ENCODE measurements at regions not wholly inside any gene's neighbourhood (a gene's known extent, or its start where the extent isn't known, plus 50 kb on each side); places are given as distances from the start of the nearest gene placed in this dataset.
A peak's percentile ranks its signal among the peaks of the same experiment; 100 is the strongest.

DNA sequence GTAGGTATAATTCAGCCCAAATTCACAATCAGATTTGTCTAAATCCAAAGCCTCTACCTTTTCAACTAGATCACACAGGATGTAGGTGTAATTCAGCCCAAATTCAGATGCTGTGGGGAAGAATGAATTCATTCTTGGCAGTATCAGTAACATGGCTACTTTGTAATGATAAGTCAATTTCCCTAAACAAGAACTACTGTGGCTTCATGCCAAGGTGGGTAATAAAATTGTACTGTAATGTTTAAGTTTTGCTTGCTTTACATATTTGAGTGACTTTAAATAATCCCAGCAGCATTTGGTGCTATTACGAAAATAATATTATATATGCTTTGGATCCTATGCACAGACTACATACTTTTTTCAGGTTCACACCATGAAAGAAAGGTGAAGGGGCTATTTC is 239.1 kb downstream of the HDGFL1 start:
- Mint-ChIP-seq H3K4me1 (peaks cover 38% of the 10 kb centered on the region), H3K27me3 (ENCODE audit: low read depth) (no peaks in the 10 kb centered on the region), H3K36me3 (no peaks in the 10 kb centered on the region), H3K27ac (no peak overlapping the region), H3K4me3 (no peak overlapping the region), H3K9me3 (peaks cover 4% of the 10 kb centered on the region; the same call in 1 of the 2 replicates)
- POLR2A ChIA-PET = no interaction called here
- DNase-seq (ENCODE audit: low spot score) (no peak), ATAC-seq (no peak)
- CTCF ChIA-PET = no interaction called here
- TF ChIP-seq CREM (CRISPR knock-in tag; IDR thresholded peaks at IDR 0.05) (no peak), RELA (CRISPR knock-in tag; IDR thresholded peaks at IDR 0.05; ENCODE audit: borderline replicate concordance) (no peak), ZNF671 (CRISPR knock-in tag; IDR thresholded peaks at IDR 0.05) (no peak), CBFB (CRISPR knock-in tag; IDR thresholded peaks at IDR 0.05; ENCODE audit: low read depth) (no peak), ELF4 (CRISPR knock-in tag; IDR thresholded peaks at IDR 0.05; ENCODE audit: low read depth) (no peak), ZNF232 (CRISPR knock-in tag; IDR thresholded peaks at IDR 0.05) (no peak)
- TF ChIP-seq, protein P1, sequence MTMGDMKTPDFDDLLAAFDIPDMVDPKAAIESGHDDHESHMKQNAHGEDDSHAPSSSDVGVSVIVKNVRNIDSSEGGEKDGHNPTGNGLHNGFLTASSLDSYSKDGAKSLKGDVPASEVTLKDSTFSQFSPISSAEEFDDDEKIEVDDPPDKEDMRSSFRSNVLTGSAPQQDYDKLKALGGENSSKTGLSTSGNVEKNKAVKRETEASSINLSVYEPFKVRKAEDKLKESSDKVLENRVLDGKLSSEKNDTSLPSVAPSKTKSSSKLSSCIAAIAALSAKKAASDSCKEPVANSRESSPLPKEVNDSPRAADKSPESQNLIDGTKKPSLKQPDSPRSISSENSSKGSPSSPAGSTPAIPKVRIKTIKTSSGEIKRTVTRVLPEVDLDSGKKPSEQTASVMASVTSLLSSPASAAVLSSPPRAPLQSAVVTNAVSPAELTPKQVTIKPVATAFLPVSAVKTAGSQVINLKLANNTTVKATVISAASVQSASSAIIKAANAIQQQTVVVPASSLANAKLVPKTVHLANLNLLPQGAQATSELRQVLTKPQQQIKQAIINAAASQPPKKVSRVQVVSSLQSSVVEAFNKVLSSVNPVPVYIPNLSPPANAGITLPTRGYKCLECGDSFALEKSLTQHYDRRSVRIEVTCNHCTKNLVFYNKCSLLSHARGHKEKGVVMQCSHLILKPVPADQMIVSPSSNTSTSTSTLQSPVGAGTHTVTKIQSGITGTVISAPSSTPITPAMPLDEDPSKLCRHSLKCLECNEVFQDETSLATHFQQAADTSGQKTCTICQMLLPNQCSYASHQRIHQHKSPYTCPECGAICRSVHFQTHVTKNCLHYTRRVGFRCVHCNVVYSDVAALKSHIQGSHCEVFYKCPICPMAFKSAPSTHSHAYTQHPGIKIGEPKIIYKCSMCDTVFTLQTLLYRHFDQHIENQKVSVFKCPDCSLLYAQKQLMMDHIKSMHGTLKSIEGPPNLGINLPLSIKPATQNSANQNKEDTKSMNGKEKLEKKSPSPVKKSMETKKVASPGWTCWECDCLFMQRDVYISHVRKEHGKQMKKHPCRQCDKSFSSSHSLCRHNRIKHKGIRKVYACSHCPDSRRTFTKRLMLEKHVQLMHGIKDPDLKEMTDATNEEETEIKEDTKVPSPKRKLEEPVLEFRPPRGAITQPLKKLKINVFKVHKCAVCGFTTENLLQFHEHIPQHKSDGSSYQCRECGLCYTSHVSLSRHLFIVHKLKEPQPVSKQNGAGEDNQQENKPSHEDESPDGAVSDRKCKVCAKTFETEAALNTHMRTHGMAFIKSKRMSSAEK (CRISPR knock-in tag; IDR thresholded peaks at IDR 0.05; ENCODE audit: borderline replicate concordance) = no peak
- TF ChIP-seq, protein P2, sequence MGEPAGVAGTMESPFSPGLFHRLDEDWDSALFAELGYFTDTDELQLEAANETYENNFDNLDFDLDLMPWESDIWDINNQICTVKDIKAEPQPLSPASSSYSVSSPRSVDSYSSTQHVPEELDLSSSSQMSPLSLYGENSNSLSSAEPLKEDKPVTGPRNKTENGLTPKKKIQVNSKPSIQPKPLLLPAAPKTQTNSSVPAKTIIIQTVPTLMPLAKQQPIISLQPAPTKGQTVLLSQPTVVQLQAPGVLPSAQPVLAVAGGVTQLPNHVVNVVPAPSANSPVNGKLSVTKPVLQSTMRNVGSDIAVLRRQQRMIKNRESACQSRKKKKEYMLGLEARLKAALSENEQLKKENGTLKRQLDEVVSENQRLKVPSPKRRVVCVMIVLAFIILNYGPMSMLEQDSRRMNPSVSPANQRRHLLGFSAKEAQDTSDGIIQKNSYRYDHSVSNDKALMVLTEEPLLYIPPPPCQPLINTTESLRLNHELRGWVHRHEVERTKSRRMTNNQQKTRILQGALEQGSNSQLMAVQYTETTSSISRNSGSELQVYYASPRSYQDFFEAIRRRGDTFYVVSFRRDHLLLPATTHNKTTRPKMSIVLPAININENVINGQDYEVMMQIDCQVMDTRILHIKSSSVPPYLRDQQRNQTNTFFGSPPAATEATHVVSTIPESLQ (CRISPR knock-in tag; IDR thresholded peaks at IDR 0.05) = no peak

DNA sequence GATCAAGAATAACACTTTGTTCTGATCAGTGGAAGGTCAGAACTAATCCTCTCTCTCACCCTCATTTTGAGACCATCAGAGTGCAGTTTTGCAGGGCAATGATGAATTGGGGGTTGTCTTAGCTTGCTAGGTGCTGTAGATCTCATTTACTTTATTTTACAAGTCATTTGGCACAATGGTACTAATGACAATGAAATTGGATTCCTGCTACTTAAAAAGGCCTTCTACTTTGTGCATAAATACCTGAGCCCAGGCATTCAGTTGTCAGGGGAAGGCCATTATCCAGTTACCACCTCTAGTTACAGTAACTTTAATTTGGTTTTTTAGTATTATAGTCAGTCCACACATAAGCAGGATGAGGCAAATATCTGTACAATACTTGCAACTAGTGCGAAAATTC is 240.0 kb downstream of the HDGFL1 start:
- H3K27ac Mint-ChIP-seq = no peak overlapping the region
- CTCF ChIA-PET = no interaction called here
- DNase-seq (ENCODE audit: low spot score) = no peak

DNA sequence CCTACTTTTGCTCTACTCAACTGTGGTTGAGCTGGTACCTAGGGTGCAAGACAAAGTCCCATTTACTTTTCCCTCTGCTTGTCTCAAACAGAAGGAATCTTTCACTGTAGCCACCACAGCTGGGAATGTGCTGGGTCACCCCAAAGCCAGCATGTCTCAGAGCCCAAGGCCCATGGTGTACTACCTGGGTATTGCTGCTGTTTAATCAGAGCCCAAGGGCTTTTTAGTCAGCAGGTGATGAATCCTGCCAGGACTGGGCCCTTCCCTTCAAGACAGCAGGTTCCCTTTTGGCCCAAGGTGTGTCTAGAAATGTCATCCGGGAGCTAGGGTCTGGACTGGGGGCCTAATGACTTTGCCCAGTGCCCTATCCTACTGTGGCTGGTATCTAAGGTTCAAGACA is 249.8 kb downstream of the HDGFL1 start:
- Mint-ChIP-seq H3K36me3 (no peaks in the 10 kb centered on the region), H3K9me3 (peaks cover 22% of the 10 kb centered on the region), H3K27me3 (ENCODE audit: low read depth) (no peaks in the 10 kb centered on the region), H3K27ac (no peak overlapping the region), H3K4me1 (no peaks in the 10 kb centered on the region), H3K4me3 (no peak overlapping the region)
- CTCF ChIA-PET = no interaction called here
- DNase-seq (ENCODE audit: low spot score) = no peak
- POLR2A ChIA-PET = no interaction called here
- ATAC-seq = no peak
- no peak for TF ChIP-seq FOXJ3 (CRISPR knock-in tag; IDR thresholded peaks at IDR 0.05; ENCODE audit: borderline replicate concordance)
- no peak for TF ChIP-seq ZNF423 (CRISPR knock-in tag; IDR thresholded peaks at IDR 0.05)
- no peak for TF ChIP-seq MXD4 (CRISPR knock-in tag; IDR thresholded peaks at IDR 0.05; ENCODE audit: borderline replicate concordance)
- TF ChIP-seq TEAD1 (CRISPR knock-in tag; IDR thresholded peaks at IDR 0.05) = no peak
- TF ChIP-seq FOXK1 (CRISPR knock-in tag; IDR thresholded peaks at IDR 0.05) = no peak
- TF ChIP-seq ZBTB21 (CRISPR knock-in tag; IDR thresholded peaks at IDR 0.05; ENCODE audit: borderline replicate concordance) = no peak
- no peak for TF ChIP-seq ZNF138 (CRISPR knock-in tag; conservative IDR thresholded peaks at IDR 0.05)
- TF ChIP-seq, protein P3, sequence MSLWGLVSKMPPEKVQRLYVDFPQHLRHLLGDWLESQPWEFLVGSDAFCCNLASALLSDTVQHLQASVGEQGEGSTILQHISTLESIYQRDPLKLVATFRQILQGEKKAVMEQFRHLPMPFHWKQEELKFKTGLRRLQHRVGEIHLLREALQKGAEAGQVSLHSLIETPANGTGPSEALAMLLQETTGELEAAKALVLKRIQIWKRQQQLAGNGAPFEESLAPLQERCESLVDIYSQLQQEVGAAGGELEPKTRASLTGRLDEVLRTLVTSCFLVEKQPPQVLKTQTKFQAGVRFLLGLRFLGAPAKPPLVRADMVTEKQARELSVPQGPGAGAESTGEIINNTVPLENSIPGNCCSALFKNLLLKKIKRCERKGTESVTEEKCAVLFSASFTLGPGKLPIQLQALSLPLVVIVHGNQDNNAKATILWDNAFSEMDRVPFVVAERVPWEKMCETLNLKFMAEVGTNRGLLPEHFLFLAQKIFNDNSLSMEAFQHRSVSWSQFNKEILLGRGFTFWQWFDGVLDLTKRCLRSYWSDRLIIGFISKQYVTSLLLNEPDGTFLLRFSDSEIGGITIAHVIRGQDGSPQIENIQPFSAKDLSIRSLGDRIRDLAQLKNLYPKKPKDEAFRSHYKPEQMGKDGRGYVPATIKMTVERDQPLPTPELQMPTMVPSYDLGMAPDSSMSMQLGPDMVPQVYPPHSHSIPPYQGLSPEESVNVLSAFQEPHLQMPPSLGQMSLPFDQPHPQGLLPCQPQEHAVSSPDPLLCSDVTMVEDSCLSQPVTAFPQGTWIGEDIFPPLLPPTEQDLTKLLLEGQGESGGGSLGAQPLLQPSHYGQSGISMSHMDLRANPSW (CRISPR knock-in tag; conservative IDR thresholded peaks at IDR 0.05; ENCODE audit: low read depth) = no peak
- TF ChIP-seq, protein P4, sequence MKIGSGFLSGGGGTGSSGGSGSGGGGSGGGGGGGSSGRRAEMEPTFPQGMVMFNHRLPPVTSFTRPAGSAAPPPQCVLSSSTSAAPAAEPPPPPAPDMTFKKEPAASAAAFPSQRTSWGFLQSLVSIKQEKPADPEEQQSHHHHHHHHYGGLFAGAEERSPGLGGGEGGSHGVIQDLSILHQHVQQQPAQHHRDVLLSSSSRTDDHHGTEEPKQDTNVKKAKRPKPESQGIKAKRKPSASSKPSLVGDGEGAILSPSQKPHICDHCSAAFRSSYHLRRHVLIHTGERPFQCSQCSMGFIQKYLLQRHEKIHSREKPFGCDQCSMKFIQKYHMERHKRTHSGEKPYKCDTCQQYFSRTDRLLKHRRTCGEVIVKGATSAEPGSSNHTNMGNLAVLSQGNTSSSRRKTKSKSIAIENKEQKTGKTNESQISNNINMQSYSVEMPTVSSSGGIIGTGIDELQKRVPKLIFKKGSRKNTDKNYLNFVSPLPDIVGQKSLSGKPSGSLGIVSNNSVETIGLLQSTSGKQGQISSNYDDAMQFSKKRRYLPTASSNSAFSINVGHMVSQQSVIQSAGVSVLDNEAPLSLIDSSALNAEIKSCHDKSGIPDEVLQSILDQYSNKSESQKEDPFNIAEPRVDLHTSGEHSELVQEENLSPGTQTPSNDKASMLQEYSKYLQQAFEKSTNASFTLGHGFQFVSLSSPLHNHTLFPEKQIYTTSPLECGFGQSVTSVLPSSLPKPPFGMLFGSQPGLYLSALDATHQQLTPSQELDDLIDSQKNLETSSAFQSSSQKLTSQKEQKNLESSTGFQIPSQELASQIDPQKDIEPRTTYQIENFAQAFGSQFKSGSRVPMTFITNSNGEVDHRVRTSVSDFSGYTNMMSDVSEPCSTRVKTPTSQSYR (CRISPR knock-in tag; IDR thresholded peaks at IDR 0.05) = no peak
- TF ChIP-seq ELF4 (CRISPR knock-in tag; IDR thresholded peaks at IDR 0.05; ENCODE audit: low read depth) = no peak
- TF ChIP-seq SMAD4 (CRISPR knock-in tag; IDR thresholded peaks at IDR 0.05) = no peak

More for the DNA sequence above, 240.0 kb downstream of the HDGFL1 start:
- H3K4me3 Mint-ChIP-seq = no peak overlapping the region
- peak; percentile 73 for ATAC-seq
- no peaks in the 10 kb centered on the region for H3K36me3 Mint-ChIP-seq
- TF ChIP-seq, protein P5, sequence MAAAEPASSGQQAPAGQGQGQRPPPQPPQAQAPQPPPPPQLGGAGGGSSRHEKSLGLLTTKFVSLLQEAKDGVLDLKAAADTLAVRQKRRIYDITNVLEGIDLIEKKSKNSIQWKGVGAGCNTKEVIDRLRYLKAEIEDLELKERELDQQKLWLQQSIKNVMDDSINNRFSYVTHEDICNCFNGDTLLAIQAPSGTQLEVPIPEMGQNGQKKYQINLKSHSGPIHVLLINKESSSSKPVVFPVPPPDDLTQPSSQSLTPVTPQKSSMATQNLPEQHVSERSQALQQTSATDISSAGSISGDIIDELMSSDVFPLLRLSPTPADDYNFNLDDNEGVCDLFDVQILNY (CRISPR knock-in tag; IDR thresholded peaks at IDR 0.05) = no peak
- TF ChIP-seq, protein P6, sequence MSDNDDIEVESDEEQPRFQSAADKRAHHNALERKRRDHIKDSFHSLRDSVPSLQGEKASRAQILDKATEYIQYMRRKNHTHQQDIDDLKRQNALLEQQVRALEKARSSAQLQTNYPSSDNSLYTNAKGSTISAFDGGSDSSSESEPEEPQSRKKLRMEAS (CRISPR knock-in tag; IDR thresholded peaks at IDR 0.05) = no peak
- TF ChIP-seq ATF1 (CRISPR knock-in tag; IDR thresholded peaks at IDR 0.05) = no peak
- peaks cover 38% of the 10 kb centered on the region for H3K4me1 Mint-ChIP-seq
- POLR2A ChIA-PET = no interaction called here
- H3K9me3 Mint-ChIP-seq = peaks cover 7% of the 10 kb centered on the region; the same call in 1 of the 2 replicates
- H3K27me3 Mint-ChIP-seq (ENCODE audit: low read depth) = no peaks in the 10 kb centered on the region
